ENCODE measurements at regions not wholly inside any gene's neighbourhood (a gene's known extent, or its start where the extent isn't known, plus 50 kb on each side); places are given as distances from the start of the nearest gene placed in this dataset.

DNA sequence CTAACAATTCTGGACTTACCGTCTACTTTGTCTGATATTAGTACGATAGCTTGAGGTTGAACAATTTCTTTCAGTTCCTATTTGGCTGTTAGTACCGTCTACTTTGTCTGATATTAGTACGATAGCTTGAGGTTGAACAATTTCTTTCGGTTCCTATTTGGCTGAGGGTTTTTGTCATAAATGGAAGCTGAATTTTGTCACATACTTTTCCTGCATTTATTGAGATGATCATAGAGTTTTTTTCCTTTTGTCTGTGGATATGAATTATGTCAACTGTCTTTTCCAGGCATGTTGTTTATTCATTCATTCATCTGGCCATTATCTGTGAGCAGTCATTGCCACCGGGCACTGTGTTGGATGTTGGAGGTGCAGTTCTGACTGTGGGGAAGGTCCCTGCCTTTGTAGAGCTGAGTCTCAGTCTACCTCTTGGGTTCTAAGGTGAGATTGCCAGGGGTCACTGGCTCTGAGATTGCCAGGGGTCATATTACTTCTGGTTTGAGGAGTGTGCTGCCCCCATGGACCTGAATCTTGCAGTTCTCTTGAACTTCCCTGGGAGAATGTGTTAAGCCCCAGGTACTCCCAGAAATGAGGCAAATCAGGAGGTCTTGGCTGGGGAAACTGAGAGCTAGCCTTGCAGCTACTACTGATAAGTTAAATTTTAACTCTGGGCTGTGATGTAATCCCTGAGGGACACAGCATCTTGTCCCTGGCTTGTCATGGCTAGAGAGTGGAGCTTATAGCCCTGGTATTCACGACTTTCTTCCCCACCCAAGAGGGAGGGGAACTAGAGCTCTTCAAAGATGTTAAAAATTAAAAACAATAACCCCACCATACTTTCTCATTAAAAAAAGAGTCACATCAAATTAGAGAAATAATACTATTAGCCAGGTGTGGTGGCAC is 89.1 kb upstream of the MBOAT2 start (continued):
- TF ChIP-seq, protein P1, sequence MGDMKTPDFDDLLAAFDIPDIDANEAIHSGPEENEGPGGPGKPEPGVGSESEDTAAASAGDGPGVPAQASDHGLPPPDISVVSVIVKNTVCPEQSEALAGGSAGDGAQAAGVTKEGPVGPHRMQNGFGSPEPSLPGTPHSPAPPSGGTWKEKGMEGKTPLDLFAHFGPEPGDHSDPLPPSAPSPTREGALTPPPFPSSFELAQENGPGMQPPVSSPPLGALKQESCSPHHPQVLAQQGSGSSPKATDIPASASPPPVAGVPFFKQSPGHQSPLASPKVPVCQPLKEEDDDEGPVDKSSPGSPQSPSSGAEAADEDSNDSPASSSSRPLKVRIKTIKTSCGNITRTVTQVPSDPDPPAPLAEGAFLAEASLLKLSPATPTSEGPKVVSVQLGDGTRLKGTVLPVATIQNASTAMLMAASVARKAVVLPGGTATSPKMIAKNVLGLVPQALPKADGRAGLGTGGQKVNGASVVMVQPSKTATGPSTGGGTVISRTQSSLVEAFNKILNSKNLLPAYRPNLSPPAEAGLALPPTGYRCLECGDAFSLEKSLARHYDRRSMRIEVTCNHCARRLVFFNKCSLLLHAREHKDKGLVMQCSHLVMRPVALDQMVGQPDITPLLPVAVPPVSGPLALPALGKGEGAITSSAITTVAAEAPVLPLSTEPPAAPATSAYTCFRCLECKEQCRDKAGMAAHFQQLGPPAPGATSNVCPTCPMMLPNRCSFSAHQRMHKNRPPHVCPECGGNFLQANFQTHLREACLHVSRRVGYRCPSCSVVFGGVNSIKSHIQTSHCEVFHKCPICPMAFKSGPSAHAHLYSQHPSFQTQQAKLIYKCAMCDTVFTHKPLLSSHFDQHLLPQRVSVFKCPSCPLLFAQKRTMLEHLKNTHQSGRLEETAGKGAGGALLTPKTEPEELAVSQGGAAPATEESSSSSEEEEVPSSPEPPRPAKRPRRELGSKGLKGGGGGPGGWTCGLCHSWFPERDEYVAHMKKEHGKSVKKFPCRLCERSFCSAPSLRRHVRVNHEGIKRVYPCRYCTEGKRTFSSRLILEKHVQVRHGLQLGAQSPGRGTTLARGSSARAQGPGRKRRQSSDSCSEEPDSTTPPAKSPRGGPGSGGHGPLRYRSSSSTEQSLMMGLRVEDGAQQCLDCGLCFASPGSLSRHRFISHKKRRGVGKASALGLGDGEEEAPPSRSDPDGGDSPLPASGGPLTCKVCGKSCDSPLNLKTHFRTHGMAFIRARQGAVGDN (IDR thresholded peaks at IDR 0.05): no peak
- TF ChIP-seq NR2C2 (IDR thresholded peaks at IDR 0.05; ENCODE audit: borderline replicate concordance, control insufficient read depth, insufficient read length, low read depth): no peak
- TF ChIP-seq TCF7 (IDR thresholded peaks at IDR 0.05; ENCODE audit: borderline replicate concordance): no peak
- TF ChIP-seq, protein P2, sequence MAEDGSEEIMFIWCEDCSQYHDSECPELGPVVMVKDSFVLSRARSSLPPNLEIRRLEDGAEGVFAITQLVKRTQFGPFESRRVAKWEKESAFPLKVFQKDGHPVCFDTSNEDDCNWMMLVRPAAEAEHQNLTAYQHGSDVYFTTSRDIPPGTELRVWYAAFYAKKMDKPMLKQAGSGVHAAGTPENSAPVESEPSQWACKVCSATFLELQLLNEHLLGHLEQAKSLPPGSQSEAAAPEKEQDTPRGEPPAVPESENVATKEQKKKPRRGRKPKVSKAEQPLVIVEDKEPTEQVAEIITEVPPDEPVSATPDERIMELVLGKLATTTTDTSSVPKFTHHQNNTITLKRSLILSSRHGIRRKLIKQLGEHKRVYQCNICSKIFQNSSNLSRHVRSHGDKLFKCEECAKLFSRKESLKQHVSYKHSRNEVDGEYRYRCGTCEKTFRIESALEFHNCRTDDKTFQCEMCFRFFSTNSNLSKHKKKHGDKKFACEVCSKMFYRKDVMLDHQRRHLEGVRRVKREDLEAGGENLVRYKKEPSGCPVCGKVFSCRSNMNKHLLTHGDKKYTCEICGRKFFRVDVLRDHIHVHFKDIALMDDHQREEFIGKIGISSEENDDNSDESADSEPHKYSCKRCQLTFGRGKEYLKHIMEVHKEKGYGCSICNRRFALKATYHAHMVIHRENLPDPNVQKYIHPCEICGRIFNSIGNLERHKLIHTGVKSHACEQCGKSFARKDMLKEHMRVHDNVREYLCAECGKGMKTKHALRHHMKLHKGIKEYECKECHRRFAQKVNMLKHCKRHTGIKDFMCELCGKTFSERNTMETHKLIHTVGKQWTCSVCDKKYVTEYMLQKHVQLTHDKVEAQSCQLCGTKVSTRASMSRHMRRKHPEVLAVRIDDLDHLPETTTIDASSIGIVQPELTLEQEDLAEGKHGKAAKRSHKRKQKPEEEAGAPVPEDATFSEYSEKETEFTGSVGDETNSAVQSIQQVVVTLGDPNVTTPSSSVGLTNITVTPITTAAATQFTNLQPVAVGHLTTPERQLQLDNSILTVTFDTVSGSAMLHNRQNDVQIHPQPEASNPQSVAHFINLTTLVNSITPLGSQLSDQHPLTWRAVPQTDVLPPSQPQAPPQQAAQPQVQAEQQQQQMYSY (CRISPR knock-in tag; IDR thresholded peaks at IDR 0.05): no peak
- no peak for TF ChIP-seq SMAD1 (IDR thresholded peaks at IDR 0.05; ENCODE audit: low read depth, partially characterized antibody)
- TF ChIP-seq BCL3 (IDR thresholded peaks at IDR 0.05; ENCODE audit: borderline replicate concordance, insufficient read depth, low read depth, low read length, poor library complexity, severe bottlenecking): no peak
- TF ChIP-seq E2F4 (IDR thresholded peaks at IDR 0.05; ENCODE audit: low read depth, low read length): no peak
- TF ChIP-seq HDAC2 (IDR thresholded peaks at IDR 0.05): no peak
- no peak for TF ChIP-seq SP1 (IDR thresholded peaks at IDR 0.05; ENCODE audit: low read depth, low read length)
- no peak for TF ChIP-seq ZNF592 (IDR thresholded peaks at IDR 0.05)
- TF ChIP-seq EZH2 (IDR thresholded peaks at IDR 0.05; ENCODE audit: borderline replicate concordance, control insufficient read depth, low read depth, low read length): no peak
- no peak; the same call in 1 of the 2 replicates for TF ChIP-seq BCL11A (IDR thresholded peaks at IDR 0.05; ENCODE audit: low read depth, low read length)
- peak; percentile 81; the same call in 1 of the 2 replicates for TF ChIP-seq TBL1XR1 (IDR thresholded peaks at IDR 0.05; ENCODE audit: low read depth, low read length)
- TF ChIP-seq RB1 (IDR thresholded peaks at IDR 0.05; ENCODE audit: borderline replicate concordance): no peak
